ENCODE measurements at regions not wholly inside any gene's neighbourhood (a gene's known extent, or its start where the extent isn't known, plus 50 kb on each side); places are given as distances from the start of the nearest gene placed in this dataset.

- no peak for TF ChIP-seq CTCF (IDR thresholded peaks at IDR 0.05 in 2 of 3, conservative IDR thresholded peaks at IDR 0.05 in 1 of 3; ENCODE audit: borderline replicate concordance in 1 of 3, insufficient read depth in 1 of 3, low read depth in 2 of 3, low read length in 2 of 3)
- no peak for TF ChIP-seq MAX (IDR thresholded peaks at IDR 0.05)
- TF ChIP-seq EZH2 (IDR thresholded peaks at IDR 0.05), result no peak
- TF ChIP-seq JUND (IDR thresholded peaks at IDR 0.05), result no peak
- TF ChIP-seq EZH2phosphoT487 (IDR thresholded peaks at IDR 0.05; ENCODE audit: borderline replicate concordance), result no peak
- no peak for TF ChIP-seq SP1 (IDR thresholded peaks at IDR 0.05; ENCODE audit: low read depth)
Measured at GRCh38 chr10:94282369-94282768, 80.4 kb downstream of the NOC3L start.
